SK-MEL-5 (cell line): ENCODE measurements at regions not wholly inside any gene's neighbourhood (a gene's known extent, or its start where the extent isn't known, plus 50 kb on each side); places are given as distances from the start of the nearest gene placed in this dataset.

Experiments
- DNase-seq: peaks from one replicate; pipeline ENCODE4 v3.0.0-alpha.2; 2016; ENCODE audit warnings: low read depth, low spot score
- in situ Hi-C: cut with HindIII; loops from 2 replicates; pipeline ENCODE4 v1.10.0; 2016; ENCODE audit warnings: low sequenced_read_pairs, high pct_unique_total_duplicates, low pct_unique_long_range_greater_than_20kb
- small RNA-seq, 2 experiments: library from RNA; depleted of rRNA; stranded (forward); fragments of <200 nt; gene quantifications; one replicate each; pipeline ENCODE3, GENCODE V24; 2014

DNA sequence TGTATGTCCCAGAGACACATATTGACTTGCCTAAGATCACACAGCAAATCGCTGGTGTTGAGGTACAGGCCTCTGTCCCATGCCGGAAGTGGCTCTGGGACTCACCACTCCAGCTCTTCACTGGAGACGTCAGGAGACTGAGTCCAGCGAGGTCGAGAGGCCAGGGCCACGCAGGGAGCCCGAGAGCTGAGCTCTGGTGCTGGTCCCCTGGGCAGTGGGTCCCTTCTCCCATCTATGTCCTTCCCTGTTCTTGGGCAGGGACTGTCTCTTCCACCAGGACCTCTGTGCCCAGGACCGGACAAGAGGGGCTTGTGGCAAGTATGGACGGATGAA is 62.4 kb upstream of the TWIST2 start:
- in situ Hi-C loops: no loop called here
- DNase-seq: no peak

DNA sequence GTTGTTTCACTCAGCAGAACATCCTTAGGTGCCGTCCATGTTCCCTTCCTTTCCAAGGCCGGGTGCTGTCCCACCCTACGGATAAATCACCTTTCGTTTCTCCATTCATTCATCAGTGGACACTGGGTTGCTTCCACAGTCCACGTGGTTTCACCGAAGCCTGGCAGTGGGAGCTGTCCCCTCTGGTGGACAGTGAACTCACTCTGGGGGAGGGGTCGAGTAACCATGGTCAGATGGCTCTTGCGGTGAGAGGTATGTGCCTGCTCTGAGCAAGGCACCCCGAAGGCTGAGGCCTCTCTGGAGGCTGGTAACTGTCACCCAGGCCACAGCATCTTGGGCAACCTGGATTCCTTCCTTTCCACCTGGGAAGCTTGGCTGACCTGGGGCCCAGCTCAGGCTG is 61.5 kb upstream of the TWIST2 start:
- no peak for DNase-seq
- in situ Hi-C loops: no loop called here

DNA sequence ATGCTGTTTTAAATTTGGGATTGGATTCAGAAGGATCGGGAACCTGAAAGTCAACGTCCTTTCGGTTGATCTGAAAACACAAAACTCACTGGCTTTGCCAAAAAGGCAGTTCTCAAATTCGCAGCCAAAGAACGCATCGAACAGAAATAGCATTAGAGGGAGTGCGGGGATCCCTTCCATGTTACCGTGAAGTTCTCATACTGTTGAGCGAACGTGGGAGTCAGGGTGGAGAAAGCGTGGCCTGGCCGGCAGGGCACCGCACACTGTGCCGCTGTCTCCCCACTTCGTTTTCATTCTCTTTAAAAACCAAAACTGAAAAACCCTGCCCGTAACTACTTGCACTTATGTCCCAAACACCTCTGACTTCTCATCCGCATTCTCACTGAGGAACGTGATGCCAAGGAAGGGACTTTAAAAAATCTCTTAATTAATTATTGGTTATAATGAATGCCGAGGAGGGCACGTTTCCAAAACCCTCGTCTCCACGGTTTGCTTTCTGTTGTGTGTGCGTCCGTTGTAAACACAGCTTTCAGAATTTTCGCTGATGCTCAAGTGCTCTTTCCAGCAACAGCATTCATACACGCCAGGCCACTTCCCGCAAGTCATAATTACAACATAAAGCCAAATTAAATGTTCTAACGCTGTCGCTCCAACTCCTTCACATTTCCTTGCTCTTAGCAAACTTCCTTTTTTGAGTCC is 60.9 kb upstream of the TWIST2 start:
- in situ Hi-C loops: no loop called here
- DNase-seq: no peak

DNA sequence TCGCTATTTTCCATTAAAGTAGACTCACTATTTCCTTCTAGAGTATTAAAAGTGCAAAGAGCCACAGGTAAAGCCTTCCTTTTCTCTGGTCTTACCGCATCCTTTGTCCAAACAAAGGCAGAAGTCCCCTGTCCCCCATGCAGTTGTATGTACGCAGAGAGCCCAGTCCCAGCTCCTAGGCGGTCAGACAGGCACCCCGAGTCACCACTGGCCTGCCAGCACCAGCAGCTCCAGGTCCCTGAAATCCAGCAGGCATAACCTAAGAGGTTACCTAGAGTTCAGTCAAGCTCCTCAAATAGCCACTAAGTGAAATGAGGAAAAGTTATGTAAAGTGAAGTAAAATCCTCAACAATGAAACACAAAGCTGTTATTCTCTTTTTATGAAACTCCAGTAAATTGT is 60.4 kb upstream of the TWIST2 start:
- no peak for DNase-seq
- in situ Hi-C loops: no loop called here

DNA sequence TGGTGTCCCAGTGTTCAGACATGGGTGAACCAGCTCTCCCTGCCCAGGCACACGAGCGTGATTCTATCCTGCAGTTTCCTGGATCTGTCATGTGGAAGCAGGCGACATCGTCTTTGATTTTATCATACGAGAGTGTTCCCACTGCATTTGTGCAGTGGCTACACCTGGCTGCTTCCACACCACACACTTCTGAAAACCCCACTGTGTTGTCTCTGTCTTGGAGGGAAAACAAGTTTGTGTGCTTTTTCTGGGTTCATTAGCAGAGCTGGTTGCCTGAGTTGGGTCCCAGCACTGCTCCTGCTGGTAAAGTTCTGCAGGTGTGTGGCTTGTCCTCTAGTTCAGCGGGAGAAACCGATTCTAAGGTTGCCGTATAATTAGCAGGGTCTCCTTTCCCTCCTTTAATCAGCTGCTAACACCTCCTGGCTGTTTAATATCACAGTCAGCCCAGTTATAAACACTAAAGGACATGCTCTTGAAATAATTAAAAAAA is 58.5 kb upstream of the TWIST2 start:
- in situ Hi-C loops: no loop called here
- DNase-seq: no peak

DNA sequence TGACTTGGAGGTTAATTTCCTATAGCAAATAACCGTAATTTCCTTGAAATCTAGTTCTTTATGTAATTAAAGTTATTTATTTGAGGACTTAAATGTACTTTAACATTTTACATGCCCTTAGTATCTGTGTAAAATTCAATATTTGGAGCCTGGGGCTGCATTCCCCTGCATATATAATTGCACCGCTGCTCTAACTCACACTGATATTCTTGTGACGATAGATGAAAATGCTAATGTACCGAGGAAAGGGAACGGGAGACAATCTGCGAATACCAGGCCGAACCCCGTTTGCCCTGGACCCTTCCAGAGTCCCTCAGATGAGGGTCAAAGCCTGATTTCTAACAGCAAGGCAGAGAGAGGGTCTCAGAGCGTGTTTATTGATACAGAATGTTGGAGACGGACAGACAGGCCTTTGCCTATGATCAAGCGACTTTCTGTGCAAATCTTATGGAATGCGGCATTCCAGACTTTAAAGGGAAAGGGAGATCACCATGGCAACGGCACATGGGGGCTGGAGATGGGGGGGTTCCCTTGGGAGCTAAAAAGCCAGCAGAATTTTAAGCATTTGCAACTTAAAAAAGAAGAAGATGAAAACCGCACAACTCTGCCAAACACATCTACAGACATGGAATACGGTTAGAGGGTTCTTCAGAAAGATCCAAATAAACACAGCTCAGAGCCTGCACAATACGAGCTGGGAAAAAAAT is 57.6 kb upstream of the TWIST2 start:
- DNase-seq: no peak
- in situ Hi-C loops: no loop called here

DNA sequence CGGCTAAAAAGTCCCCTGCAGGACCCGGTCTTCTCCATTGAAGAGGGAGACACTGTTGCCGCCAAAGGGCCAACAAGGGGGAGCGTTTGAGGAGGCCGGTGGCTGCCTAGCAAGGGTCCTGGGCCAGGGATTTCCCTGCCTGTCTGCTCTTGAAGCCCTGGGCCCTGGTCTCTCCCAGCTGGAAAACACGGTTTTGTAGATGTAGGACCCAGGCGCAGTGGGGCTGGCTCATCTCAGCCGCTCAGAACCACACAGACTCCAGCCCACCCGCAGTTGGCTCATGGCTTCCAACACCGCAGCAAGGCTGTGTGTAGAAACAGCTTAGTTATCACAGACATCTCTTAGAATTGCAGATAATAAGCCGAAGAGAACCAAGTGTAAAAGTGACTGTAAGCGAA is 57.1 kb upstream of the TWIST2 start:
- in situ Hi-C loops: no loop called here
- DNase-seq: no peak

DNA sequence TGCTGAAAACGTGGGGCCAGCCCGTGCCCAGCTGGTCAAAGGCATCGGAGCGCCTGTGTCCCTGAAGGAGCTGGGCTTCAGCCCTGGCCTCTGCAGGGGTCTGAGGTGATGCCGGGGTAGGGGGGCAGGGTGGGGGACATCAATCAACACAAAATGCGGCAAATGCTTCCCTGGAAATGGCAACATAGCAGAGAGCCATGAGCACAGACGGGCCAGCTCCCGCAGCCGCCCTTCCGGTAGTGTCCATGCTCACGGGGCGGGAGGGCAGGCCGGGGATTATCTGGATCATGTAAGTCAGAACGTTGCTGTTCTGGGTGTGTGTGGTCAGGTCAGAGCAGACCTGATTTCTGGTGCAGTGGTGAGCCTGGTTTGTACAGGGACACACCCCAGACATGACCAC is 56.5 kb upstream of the TWIST2 start:
- in situ Hi-C loops: no loop called here

DNA sequence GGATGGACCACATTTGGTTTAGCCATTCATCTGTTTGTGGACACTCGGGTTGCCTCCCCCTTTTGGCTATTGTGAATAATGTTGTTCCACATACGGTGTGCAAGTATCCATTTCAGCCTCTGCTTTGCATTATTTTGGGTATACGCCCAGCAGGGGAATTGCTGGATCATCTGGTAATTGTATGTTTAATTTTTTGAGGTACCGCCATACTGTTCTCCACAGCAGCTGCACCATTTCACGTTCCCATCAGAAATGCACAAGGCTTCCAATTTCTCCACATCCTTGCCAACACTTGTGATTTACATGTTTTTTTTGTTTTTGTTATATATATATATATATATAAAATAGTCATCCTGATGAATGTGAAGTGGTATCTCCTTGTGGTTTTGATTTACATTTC is 54.6 kb upstream of the TWIST2 start:
- no peak for DNase-seq
- in situ Hi-C loops: no loop called here

More for the DNA sequence above, 56.5 kb upstream of the TWIST2 start:
- no peak for DNase-seq

DNA sequence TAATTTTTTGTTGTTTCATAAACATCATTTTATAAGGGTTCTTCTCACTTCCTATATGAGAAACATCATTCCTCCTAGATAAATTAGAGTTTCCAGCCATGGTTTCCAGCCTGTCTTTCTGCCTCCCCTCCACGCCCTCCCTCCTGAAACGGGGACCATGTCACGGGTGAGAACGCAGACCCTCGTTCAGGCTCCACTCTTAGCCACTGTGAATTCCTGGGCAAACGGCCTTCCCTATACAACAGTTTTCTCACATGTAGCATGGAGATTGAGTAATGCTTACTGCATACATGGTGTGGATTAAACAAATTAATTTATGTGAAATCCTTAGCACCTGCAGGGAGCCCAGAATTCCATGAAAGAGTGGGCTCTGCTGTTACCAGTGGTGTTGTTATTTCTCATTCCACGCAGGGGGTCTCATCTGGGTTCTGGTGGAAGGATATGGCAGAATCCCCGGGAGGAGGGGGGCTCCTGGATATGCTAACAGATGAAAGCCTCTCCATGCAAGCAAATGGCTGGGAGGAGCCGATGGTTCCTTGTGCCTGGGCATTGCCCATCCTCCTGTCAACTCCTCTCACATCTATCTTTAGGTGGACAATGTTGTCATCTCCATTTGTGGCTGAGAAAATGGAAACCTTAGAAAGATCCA is 54.0 kb upstream of the TWIST2 start:
- in situ Hi-C loops: no loop called here
- DNase-seq: no peak

DNA sequence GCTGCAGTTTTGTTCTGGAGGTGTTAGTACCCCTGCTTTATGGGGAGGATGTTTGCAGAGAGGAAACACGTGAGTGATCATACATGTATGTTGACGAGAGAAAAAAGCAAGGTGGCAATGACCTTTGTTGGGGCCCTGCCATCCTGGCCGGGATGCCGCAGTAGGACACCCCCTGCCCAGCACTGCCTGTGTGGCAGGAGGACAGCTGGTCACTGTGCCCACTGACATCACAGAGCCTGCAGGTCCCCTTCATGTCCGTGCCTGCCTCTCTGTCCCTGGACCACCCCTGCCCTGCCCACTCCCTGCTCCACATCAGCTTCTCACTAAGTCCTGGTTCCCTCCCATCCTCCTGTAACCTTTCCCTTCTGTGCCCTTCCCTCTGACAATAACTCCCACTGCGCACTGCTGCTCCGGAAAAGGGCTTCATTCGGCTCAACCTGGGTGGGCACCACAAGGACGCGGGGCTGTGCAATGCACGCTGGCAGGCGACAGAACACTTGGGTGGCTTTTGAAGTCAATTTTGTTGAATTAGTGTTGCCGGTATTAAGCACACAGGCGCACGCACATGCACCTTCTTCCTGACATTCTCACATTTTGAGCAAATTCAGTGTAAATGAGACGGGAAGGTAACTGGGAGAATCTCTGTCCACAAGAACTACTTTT is 51.5 kb upstream of the TWIST2 start:
- DNase-seq: no peak
- in situ Hi-C loops: no loop called here

DNA sequence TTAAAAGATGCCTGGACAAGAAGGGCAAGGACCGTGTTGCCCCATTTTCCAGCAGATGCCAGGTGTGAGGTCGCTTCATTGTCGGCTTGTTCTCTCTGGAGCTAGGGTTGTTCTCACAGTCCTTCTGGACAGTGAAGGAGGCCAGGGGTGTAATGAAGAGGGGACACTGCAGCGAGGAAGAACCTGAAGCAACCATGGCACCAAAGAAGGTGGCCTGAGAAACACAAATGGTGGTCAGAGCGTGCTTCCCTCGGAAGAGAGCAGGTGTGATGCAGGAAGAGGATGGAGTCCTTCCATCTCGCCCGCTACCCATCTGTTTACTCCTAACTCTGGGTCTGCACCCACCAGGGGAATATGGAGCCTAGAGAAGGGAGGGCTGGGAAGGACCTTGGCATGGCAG is 50.3 kb upstream of the TWIST2 start:
- in situ Hi-C loops: no loop called here
- DNase-seq: no peak

Small RNA genes in the stretch of these regions (small RNA-seq; reads per million reads assigned to genes)
- 0 reads per million in 2 experiments for gene AC113618.1
